Esophagus squamous epithelium (tissue), 5 donors: ENCODE measurements at regions not wholly inside any gene's neighbourhood (a gene's known extent, or its start where the extent isn't known, plus 50 kb on each side); places are given as distances from the start of the nearest gene placed in this dataset.

ENCODE experiments used
- DNase-seq: peaks from one replicate; lab custom pipeline; 2025; lab: John Stamatoyannopoulos, UW
- H3K27ac ChIP-seq, 4 donors: fragments of 200-600 bp; sonication (generic); one replicate each; pipeline ENCODE4 v1.5.1; 2016 to 2019; ENCODE audit warnings: mild to moderate bottlenecking in 1 of 4
- H3K27me3 ChIP-seq, 4 donors: fragments of 200-600 bp; sonication (generic); 1 replicate in 3 of 4; 2 replicates in 1 of 4; pipeline versions ENCODE4 v1.5.1 to v1.6.0; 2017 to 2021; ENCODE audit warnings: antibody characterized with exemption in 1 of 4
- H3K36me3 ChIP-seq, 3 donors: fragments of 200-600 bp; sonication (generic); one replicate each; pipeline ENCODE4 v1.5.1; 2016 to 2019
- H3K4me1 ChIP-seq, 3 donors: fragments of 200-600 bp; sonication (generic); one replicate each; pipeline ENCODE4 v1.5.1; 2017 to 2019
- H3K4me3 ChIP-seq, 4 donors: fragments of 200-600 bp; sonication (generic); 1 replicate in 3 of 4; 2 replicates in 1 of 4; pipeline ENCODE4 v1.5.1; 2016 to 2019; ENCODE audit warnings: mild to moderate bottlenecking in 2 of 4, moderate library complexity in 1 of 4
- H3K9me3 ChIP-seq, 3 donors: fragments of 200-600 bp; sonication (generic); one replicate each; pipeline ENCODE4 v1.5.1; 2016 to 2019
- POLR2A ChIP-seq, 4 donors: fragments of 450-650 bp; IDR thresholded peaks; one replicate each; pipeline ENCODE4 v1.6.1; 2017; ENCODE audit warnings: antibody characterized with exemption in 4 of 4, mild to moderate bottlenecking in 4 of 4, moderate library complexity in 3 of 4
- WGBS, 2 donors: methylation state at CpG; one replicate each; pipeline ENCODE4 v1.1.5; 2018; 5-methylcytosine and 5-hydroxymethylcytosine counted together
- intact Hi-C: fragments of 100-400 bp; cut with DNase I; formaldehyde crosslinking; loops from one replicate; pipeline ENCODE4 v1.15.0; 2022
- TF ChIP-seq, protein P1 (sequence below), 6 experiments: fragments of 450-650 bp in 4 of 6; fragments of 200-600 bp in 2 of 6; sonication (generic) in 2 of 6; IDR thresholded peaks; one replicate each; pipeline ENCODE4 v1.5.1; 2016 to 2019; ENCODE audit warnings: antibody characterized with exemption in 6 of 6, mild to moderate bottlenecking in 4 of 6, moderate library complexity in 4 of 6
- donor health status: DM: yes; HTN: yes; CAD: no.

DNA sequence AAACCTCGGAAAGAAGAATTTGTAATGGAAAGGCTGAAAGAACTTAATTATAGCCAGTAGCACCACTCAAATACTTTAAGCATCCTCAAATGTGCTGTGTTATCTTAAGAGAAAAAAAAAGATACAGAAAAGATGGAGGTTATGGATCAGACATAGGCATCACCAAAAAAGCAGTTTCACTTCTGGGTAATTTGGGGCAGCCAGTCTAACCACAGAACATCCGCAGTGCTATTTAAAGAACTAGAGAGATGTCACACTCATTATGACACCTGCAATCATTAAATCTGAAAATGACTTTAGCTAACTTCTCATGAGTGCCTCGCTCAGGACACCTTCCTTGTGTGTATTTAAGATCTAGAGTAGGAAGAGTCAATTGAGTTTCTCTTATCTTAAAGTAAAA, 211.8 kb downstream of the RBM26 start:
- DNase-seq = no peak
- no peaks in the 10 kb centered on the region for H3K27me3 ChIP-seq
- intact Hi-C loops = no loop called here
- H3K27ac ChIP-seq = no peak overlapping the region
- no peaks in the 10 kb centered on the region for H3K36me3 ChIP-seq
- WGBS, 2 donors = 63 to 66% methylated on average over 3 of the region's 3 CpGs
- H3K4me1 ChIP-seq = no peaks in the 10 kb centered on the region
- H3K4me3 ChIP-seq = no peak overlapping the region
- H3K9me3 ChIP-seq = no peaks in the 10 kb centered on the region
- TF ChIP-seq POLR2A (IDR thresholded peaks at IDR 0.05) = no peak
- TF ChIP-seq, protein P1, sequence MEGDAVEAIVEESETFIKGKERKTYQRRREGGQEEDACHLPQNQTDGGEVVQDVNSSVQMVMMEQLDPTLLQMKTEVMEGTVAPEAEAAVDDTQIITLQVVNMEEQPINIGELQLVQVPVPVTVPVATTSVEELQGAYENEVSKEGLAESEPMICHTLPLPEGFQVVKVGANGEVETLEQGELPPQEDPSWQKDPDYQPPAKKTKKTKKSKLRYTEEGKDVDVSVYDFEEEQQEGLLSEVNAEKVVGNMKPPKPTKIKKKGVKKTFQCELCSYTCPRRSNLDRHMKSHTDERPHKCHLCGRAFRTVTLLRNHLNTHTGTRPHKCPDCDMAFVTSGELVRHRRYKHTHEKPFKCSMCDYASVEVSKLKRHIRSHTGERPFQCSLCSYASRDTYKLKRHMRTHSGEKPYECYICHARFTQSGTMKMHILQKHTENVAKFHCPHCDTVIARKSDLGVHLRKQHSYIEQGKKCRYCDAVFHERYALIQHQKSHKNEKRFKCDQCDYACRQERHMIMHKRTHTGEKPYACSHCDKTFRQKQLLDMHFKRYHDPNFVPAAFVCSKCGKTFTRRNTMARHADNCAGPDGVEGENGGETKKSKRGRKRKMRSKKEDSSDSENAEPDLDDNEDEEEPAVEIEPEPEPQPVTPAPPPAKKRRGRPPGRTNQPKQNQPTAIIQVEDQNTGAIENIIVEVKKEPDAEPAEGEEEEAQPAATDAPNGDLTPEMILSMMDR (IDR thresholded peaks at IDR 0.05) = no peak

DNA sequence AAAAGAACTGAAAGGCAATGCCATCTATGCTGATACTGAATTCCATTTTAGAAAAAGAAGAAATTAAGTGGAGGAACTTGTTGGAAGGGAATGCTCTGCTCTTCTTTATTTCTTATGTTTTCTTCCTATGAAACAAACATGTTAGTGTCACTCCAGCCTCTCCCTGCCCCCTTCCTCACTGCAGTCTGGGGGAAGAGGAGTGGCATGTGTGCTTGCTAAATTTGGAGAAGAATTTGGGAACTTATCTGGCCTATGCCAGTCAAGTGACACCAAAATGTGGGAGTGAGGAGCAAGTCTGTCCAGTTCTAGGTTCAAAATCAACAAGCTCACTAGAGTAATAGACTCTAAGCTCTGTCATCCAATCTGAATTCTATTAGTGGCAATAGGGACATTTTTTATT, 214.6 kb downstream of the RBM26 start:
- no peak overlapping the region for H3K27ac ChIP-seq
- H3K4me3 ChIP-seq = no peak overlapping the region
- H3K36me3 ChIP-seq = no peaks in the 10 kb centered on the region
- no peaks in the 10 kb centered on the region for H3K9me3 ChIP-seq
- TF ChIP-seq, protein P1 (IDR thresholded peaks at IDR 0.05) = no peak
- TF ChIP-seq POLR2A (IDR thresholded peaks at IDR 0.05) = no peak
- intact Hi-C loops = no loop called here
- H3K27me3 ChIP-seq = no peaks in the 10 kb centered on the region
- no peaks in the 10 kb centered on the region for H3K4me1 ChIP-seq
- DNase-seq = no peak

DNA sequence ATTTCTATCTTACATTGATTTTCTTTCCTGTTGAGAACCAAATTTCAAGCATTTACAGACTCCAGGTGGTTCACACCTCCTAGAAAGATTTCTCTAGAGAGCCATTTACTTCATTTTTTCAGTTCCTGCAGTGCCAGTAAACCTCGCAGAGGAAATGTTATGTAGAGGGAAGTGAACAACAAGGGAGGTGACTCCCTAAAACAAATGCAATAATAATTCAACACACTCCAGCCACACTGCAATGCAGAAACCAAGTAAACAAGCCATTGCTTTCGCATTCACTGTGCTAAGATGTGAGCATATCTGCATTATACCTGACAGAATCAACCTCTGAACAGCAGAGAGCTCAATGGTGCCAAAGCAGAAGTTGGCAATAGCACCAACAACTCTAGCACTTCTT, 215.1 kb downstream of the RBM26 start:
- H3K27ac ChIP-seq = no peak overlapping the region
- H3K27me3 ChIP-seq = no peaks in the 10 kb centered on the region
- no peak for DNase-seq
- TF ChIP-seq, protein P1 (IDR thresholded peaks at IDR 0.05) = no peak
- TF ChIP-seq POLR2A (IDR thresholded peaks at IDR 0.05) = no peak
- no peaks in the 10 kb centered on the region for H3K9me3 ChIP-seq
- no peak overlapping the region for H3K4me3 ChIP-seq
- intact Hi-C loops = no loop called here
- no peaks in the 10 kb centered on the region for H3K36me3 ChIP-seq
- H3K4me1 ChIP-seq = no peaks in the 10 kb centered on the region
- WGBS, 2 donors = 41 to 43% methylated on average over 2 of the region's 2 CpGs

DNA sequence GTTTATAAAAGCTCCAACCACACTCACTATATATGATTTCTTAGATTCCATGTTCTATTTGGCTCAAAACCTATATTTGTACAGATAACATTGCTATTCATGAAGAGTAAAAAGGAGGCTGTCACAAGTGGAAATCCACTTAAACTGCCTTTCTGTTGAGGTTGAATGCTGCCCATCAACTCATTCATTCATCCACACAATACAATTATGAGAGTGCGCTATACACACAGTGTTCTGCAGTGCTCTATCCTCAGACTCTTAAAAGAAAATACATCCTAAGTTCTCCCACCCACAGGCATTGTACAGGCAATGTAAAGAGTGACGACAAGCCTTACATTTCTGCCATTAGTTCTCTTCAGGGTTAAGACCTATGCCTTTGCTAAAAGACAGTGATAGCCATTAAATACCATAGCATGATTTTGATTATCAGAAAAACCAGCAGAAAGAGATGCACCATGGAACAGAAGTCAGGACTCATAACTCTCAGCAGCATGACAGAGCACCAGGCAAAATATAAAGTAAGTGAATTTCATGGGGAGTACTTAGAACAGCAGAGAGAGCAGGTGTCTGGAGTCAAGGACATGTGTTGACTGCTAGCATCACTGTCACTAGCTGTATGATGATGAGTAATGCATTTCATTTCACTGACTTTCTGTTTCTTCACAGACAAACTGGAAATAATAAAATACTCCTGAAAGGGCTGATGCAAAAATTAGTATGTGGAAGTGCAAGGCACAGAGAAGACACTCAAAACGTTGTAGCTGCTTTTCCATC, 218.0 kb downstream of the RBM26 start:
- H3K9me3 ChIP-seq = no peaks in the 10 kb centered on the region
- H3K4me1 ChIP-seq = no peaks in the 10 kb centered on the region
- no peak for DNase-seq
- no peak for TF ChIP-seq POLR2A (IDR thresholded peaks at IDR 0.05)
- TF ChIP-seq, protein P1 (IDR thresholded peaks at IDR 0.05) = no peak
- H3K36me3 ChIP-seq = no peaks in the 10 kb centered on the region
- H3K27ac ChIP-seq = no peak overlapping the region
- H3K4me3 ChIP-seq = no peak overlapping the region
- intact Hi-C loops = no loop called here
- H3K27me3 ChIP-seq = no peaks in the 10 kb centered on the region
- 46 to 54% methylated on average over 3 of the region's 3 CpGs for WGBS, 2 donors

DNA sequence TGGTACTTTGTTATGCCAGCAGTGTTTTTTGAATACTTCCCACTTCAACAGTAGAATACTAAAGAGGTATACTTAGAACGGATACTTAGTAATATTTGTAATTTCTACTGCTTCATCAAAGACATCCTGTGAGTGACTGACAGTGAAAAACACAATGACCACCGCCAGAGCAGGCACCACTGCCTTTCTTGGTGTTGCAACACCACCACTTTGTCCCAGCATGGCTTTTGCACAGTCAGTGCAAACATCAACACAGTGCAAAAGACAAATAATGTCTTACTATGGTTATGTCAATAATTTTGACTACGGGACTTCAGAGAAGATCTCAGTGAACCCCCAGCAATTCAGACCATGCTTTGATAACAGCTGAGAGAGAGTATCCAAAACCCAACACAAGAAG, 220.5 kb downstream of the RBM26 start:
- H3K4me1 ChIP-seq = no peaks in the 10 kb centered on the region
- intact Hi-C loops = no loop called here
- WGBS, 2 donors = 31 to 51% methylated on average over 3 of the region's 3 CpGs
- no peak overlapping the region for H3K4me3 ChIP-seq
- no peaks in the 10 kb centered on the region for H3K27me3 ChIP-seq
- no peaks in the 10 kb centered on the region for H3K9me3 ChIP-seq
- no peak for DNase-seq
- TF ChIP-seq, protein P1 (IDR thresholded peaks at IDR 0.05) = no peak
- TF ChIP-seq POLR2A (IDR thresholded peaks at IDR 0.05) = no peak
- no peaks in the 10 kb centered on the region for H3K36me3 ChIP-seq
- no peak overlapping the region for H3K27ac ChIP-seq
